GM10248 (cell line): ENCODE measurements at regions not wholly inside any gene's neighbourhood (a gene's known extent, or its start where the extent isn't known, plus 50 kb on each side); places are given as distances from the start of the nearest gene placed in this dataset.
A peak's percentile ranks its signal among the peaks of the same experiment; 100 is the strongest.

Source experiments
- CTCF ChIA-PET: fragments of 300-600 bp; sonication (Branson Sonifier 250); formaldehyde crosslinking; extraction: SDS; loops from one replicate; lab custom pipeline; 2021; ENCODE audit warnings: antibody characterized with exemption; lab: Yijun Ruan, JAX
- POLR2A ChIA-PET: fragments of 350-650 bp; sonication (Branson Sonifier 250); formaldehyde crosslinking; extraction: SDS; loops from one replicate; lab custom pipeline; 2020; ENCODE audit warnings: antibody characterized with exemption; lab: Yijun Ruan, JAX
- DNase-seq: peaks from one replicate; pipeline ENCODE4 v3.0.0; 2012; ENCODE audit errors: extremely low spot score
- TF ChIP-seq, protein P1 (sequence below): IDR thresholded peaks from 2 replicates; pipeline ENCODE4 v1.5.1; 2012; ENCODE audit warnings: mild to moderate bottlenecking, low read depth; ENCODE audit errors: extremely low read depth, missing control alignments, control extremely low read depth

DNA sequence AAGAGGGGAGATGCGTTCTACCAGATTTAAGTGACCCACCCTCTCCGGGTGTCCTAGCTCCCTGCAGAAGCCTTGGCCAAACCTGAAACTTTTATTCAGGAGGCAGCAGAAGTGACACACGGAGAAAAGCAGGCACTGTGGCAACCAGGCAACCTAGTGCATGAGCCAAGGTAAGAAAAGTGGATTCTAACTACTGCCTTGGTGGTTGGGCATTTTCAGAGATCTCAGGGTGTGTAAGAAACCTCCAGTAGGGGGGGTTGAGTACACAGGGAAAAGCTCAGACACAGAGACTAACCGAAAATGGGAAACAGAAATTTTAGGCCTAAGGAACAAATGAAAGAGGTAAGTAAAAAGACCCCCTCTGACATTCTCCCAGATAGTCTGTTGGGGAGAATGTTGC lies 645.7 kb downstream of the ANKRD7 start:
- ChIA-PET POLR2A (no interaction called here), CTCF (interaction anchor here (0.9 to 1.9 kb wide), 5 partner anchors 9 to 327 kb away, joined by 3 to 7 read pairs (median 4); no protein-coding TSS in a partner anchor)
- TF ChIP-seq, protein P1, sequence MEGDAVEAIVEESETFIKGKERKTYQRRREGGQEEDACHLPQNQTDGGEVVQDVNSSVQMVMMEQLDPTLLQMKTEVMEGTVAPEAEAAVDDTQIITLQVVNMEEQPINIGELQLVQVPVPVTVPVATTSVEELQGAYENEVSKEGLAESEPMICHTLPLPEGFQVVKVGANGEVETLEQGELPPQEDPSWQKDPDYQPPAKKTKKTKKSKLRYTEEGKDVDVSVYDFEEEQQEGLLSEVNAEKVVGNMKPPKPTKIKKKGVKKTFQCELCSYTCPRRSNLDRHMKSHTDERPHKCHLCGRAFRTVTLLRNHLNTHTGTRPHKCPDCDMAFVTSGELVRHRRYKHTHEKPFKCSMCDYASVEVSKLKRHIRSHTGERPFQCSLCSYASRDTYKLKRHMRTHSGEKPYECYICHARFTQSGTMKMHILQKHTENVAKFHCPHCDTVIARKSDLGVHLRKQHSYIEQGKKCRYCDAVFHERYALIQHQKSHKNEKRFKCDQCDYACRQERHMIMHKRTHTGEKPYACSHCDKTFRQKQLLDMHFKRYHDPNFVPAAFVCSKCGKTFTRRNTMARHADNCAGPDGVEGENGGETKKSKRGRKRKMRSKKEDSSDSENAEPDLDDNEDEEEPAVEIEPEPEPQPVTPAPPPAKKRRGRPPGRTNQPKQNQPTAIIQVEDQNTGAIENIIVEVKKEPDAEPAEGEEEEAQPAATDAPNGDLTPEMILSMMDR, result peak; percentile 11
- DNase-seq, result no peak

DNA sequence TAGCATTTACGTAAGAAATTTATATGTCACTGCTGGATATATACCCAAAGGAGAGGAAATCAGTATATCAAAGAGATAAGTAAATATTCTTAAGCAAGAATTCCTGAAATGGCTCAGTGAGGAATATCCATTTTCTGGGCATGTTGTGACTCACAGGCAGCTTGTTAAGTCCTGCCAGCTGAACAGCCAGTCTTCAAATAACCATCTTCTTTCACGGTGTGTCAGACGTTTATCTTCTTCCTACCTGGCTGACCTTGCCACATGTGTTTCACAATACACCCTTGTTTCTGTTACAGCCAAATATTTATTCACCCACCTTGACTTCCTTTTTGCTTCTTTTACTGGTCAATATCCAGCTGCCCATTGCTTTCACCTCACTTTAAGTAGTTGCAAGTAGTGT lies 648.1 kb downstream of the ANKRD7 start:
- ChIA-PET CTCF (no interaction called here), POLR2A (no interaction called here)
- DNase-seq, result no peak
- TF ChIP-seq, protein P1, result no peak

DNA sequence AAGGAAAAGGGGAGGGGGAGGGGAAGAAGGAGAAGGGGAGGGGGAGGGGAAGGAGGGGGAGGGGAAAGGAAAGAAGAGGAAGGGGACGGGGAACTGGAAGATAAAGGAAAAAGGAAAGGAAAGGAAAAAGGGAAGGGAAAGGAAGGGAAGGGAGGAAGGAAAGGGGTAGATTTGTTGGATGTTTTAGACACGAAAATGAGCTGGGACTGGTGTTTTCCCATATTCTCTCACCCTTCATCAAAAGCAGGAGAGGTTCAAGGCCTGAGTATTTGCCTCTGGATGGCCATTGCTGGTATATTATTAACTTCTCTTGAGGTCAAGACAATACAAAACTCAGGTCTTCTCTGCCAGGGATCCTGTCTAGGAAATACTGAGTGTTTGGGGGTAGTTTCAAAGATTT lies 652.7 kb downstream of the ANKRD7 start:
- ChIA-PET POLR2A (no interaction called here), CTCF (no interaction called here)
- TF ChIP-seq, protein P1, result no peak
- DNase-seq, result no peak

DNA sequence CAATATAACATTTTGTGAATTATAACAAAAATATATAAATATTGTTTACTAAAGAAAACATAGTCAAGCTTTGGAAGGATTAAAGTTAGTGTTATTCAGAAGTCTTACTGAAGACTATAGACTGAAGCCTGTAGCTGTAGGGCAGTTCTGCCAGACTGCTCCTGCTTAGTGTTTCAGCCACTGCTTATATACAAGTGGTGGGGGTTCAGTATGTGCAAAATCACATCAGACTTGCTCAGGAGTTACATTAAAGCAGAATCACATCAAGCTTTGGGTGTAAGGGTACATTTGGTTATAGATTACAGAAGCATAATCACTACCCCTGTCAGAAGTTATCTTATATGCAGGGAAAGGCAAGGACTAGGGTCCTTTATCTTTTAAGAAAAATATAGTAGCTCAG lies 653.8 kb downstream of the ANKRD7 start:
- ChIA-PET CTCF (no interaction called here), POLR2A (no interaction called here)
- TF ChIP-seq, protein P1, result no peak
- no peak for DNase-seq

DNA sequence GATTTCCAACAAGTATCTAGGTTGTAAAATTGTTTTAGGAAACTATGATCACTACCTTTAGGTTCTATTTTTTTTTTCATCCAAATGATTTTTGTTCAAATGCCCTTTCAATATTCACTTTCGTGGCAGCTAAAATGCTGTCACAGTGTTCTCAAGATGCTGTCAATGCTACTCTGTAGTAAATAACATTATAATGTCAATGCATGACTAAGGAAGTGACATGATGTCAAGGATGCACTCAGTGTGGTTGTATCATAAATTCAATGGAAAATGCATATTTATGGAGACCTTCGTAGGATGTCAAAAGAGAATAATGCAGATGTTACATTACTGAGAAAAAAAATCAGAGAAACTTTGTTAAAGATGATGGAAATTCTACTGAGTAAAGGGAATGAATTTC lies 673.8 kb downstream of the ANKRD7 start:
- POLR2A ChIA-PET, result no interaction called here
- CTCF ChIA-PET, result no interaction called here
- TF ChIP-seq, protein P1, result no peak
- DNase-seq, result no peak

DNA sequence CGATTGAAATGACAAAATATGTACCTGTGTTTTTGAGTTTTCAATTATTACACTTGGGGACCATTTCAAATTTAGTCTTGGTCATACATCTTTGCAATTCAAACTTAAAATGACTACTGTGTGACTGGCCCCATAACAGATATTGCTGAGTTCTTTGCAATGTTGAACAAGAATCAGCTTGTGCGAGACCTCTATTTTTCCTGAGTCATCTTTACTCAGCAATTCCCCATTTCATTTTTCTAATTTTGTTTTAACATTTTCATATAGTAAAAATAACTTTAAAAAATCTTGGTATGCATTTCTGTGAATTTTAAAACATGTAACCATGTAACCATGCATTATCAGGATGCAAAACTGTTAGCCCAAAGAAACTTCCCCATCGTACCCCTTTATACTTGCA lies 678.1 kb downstream of the ANKRD7 start:
- TF ChIP-seq, protein P1, result no peak
- ChIA-PET POLR2A (no interaction called here), CTCF (no interaction called here)
- DNase-seq, result no peak
